ENCODE measurements at regions not wholly inside any gene's neighbourhood (a gene's known extent, or its start where the extent isn't known, plus 50 kb on each side); places are given as distances from the start of the nearest gene placed in this dataset.

- Histone ChIP-seq H3K9me3 (no peaks in the 10 kb centered on the region), H3K27me3 (no peaks in the 10 kb centered on the region), H3K4me3 (no peak overlapping the region), H3K36me3 (no peaks in the 10 kb centered on the region), H3K4me1 (peaks cover 19% of the 10 kb centered on the region), H3K27ac (no peak overlapping the region)
- no peak for TF ChIP-seq POLR2AphosphoS5 (IDR thresholded peaks at IDR 0.05)
- TF ChIP-seq EP300 (IDR thresholded peaks at IDR 0.05), result no peak
- TF ChIP-seq POLR2A (IDR thresholded peaks at IDR 0.05), result no peak
- TF ChIP-seq CTCF (IDR thresholded peaks at IDR 0.05), result no peak
- WGBS, result 96% methylated on average over 15 of the region's 16 CpGs
- peak in 1 of 2 donors; percentile 60 for DNase-seq (ENCODE audit: low spot score in 2 of 2)
Observed at GRCh38 chr7:41149576-41149975, 553.3 kb downstream of the INHBA start.

GRCh38 chr7:41148521-41148951, 554.4 kb downstream of the INHBA start:
- TF ChIP-seq POLR2A (IDR thresholded peaks at IDR 0.05) (no peak), EP300 (IDR thresholded peaks at IDR 0.05) (no peak), POLR2AphosphoS5 (IDR thresholded peaks at IDR 0.05) (no peak), CTCF (IDR thresholded peaks at IDR 0.05) (no peak)
- no peak for DNase-seq (ENCODE audit: low spot score in 2 of 2)
- Histone ChIP-seq H3K4me3 (no peak overlapping the region), H3K27ac (peak overlapping the region; percentile 73), H3K27me3 (no peaks in the 10 kb centered on the region), H3K9me3 (no peaks in the 10 kb centered on the region), H3K36me3 (no peaks in the 10 kb centered on the region), H3K4me1 (peaks cover 19% of the 10 kb centered on the region)
- WGBS, result 21% methylated on average over 1 of the region's 1 CpG

- no peaks in the 10 kb centered on the region for H3K27me3 ChIP-seq
- H3K4me3 ChIP-seq, result no peak overlapping the region
- no peaks in the 10 kb centered on the region for H3K9me3 ChIP-seq
- H3K27ac ChIP-seq, result peak overlapping the region; percentile 73
- H3K36me3 ChIP-seq, result no peaks in the 10 kb centered on the region
- TF ChIP-seq EP300 (IDR thresholded peaks at IDR 0.05) (no peak), POLR2A (IDR thresholded peaks at IDR 0.05) (no peak), POLR2AphosphoS5 (IDR thresholded peaks at IDR 0.05) (no peak), CTCF (IDR thresholded peaks at IDR 0.05) (no peak)
- DNase-seq (ENCODE audit: low spot score in 2 of 2), result no peak
- 53% methylated on average over 3 of the region's 3 CpGs for whole genome bisulfite sequencing
- peaks cover 19% of the 10 kb centered on the region for H3K4me1 ChIP-seq
Observed at GRCh38 chr7:41147606-41148485, 555.0 kb downstream of the INHBA start.

- Histone ChIP-seq H3K4me3 (no peak overlapping the region), H3K27me3 (no peaks in the 10 kb centered on the region), H3K27ac (no peak overlapping the region), H3K4me1 (peaks cover 19% of the 10 kb centered on the region), H3K9me3 (no peaks in the 10 kb centered on the region), H3K36me3 (no peaks in the 10 kb centered on the region)
- TF ChIP-seq POLR2AphosphoS5 (IDR thresholded peaks at IDR 0.05) (no peak), EP300 (IDR thresholded peaks at IDR 0.05) (no peak), CTCF (IDR thresholded peaks at IDR 0.05) (no peak), POLR2A (IDR thresholded peaks at IDR 0.05) (no peak)
- 95% methylated on average over 3 of the region's 3 CpGs for WGBS
- no peak for DNase-seq (ENCODE audit: low spot score in 2 of 2)
Observed at GRCh38 chr7:41146429-41146828, 556.5 kb downstream of the INHBA start.

- 81% methylated on average over 3 of the region's 3 CpGs for WGBS
- no peaks in the 10 kb centered on the region for H3K9me3 ChIP-seq
Observed at GRCh38 chr7:41145656-41146055, 557.2 kb downstream of the INHBA start.

More at GRCh38 chr7:41145656-41146055, 557.2 kb downstream of the INHBA start:
- H3K36me3 ChIP-seq, result no peaks in the 10 kb centered on the region
- no peak overlapping the region for H3K4me3 ChIP-seq
- H3K27ac ChIP-seq, result no peak overlapping the region
- H3K4me1 ChIP-seq, result peaks cover 19% of the 10 kb centered on the region
- DNase-seq (ENCODE audit: low spot score in 2 of 2), result no peak
- TF ChIP-seq POLR2AphosphoS5 (IDR thresholded peaks at IDR 0.05), result no peak
- TF ChIP-seq EP300 (IDR thresholded peaks at IDR 0.05), result no peak
- no peak for TF ChIP-seq POLR2A (IDR thresholded peaks at IDR 0.05)
- no peak for TF ChIP-seq CTCF (IDR thresholded peaks at IDR 0.05)
- H3K27me3 ChIP-seq, result no peaks in the 10 kb centered on the region

Data from suprapubic skin (tissue), 4 donors.